ENCODE measurements at regions not wholly inside any gene's neighbourhood (a gene's known extent, or its start where the extent isn't known, plus 50 kb on each side); places are given as distances from the start of the nearest gene placed in this dataset.

DNA sequence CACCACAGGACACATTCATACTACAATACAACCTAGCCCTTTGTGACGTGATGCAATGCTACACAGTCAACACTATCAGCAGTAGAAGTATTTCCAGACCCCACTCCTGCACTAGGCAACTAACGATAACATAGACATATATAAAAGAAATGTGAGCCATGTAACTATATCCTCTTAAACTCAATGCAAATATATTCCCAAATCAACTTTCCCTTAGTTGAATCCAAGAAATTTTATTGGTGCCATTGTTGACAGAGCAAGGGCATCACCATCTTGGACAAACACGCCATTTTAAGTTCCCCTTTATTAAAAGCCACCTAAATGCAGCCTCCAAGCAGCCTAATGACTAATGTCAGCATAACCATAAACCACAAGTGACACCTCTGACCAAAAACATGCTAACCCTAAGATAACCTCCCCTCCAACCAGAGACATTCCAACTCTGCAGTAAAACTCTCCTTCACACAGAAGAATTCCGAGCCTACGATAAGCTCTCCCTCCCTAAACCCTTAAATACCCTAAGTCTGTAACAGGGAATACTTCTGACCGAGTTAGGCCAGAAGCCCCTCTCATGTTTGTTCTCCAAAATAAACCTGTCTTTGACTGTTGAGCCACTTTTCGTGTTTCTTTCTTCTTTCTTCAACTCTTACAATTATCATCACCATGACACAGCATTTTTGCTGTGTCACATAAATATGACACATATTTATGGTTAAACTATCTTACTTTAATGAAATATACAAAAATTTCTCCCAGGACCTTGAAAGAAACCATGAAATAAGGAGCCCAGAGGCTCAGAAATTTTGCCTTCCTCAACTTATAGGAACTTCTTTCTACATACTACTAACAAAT is 1497.8 kb downstream of the EFNA5 start:
- H3K27me3 Mint-ChIP-seq, result no peaks in the 10 kb centered on the region
- no peaks in the 10 kb centered on the region for H3K36me3 Mint-ChIP-seq
- H3K27me3 ChIP-seq (replicated peaks in 1 of 2; ENCODE audit: control insufficient read depth in 2 of 2, extremely low read depth in 1 of 2, insufficient read depth in 2 of 2, low read length in 1 of 2), result no peaks in the 10 kb centered on the region
- ATAC-seq (replicated peaks in 1 of 4) (no peak), DNase-seq (no peak)
- H3K9me3 Mint-ChIP-seq, result peaks cover 6 to 23% (median 15%) of the 10 kb centered on the region in 3 donors
- WGBS (ENCODE audit: insufficient coverage), result 47% methylated on average over 4 of the region's 7 CpGs
- H3K4me1 ChIP-seq (ENCODE audit: control insufficient read depth in 1 of 2, extremely low read depth in 1 of 2, insufficient read depth in 2 of 2, low read length in 2 of 2), result no peaks in the 10 kb centered on the region
- no peak overlapping the region for H3K27ac ChIP-seq (ENCODE audit: low read length)
- ChIA-PET CTCF (no interaction called here), POLR2A (no interaction called here)
- H3K4me3 Mint-ChIP-seq, result no peak overlapping the region
- no peaks in the 10 kb centered on the region for H3K4me1 Mint-ChIP-seq
- H3K9me3 ChIP-seq, result no peaks in the 10 kb centered on the region
- no peak overlapping the region for H3K4me3 ChIP-seq (ENCODE audit: control insufficient read depth in 1 of 2, extremely low read depth in 1 of 2, low read length in 1 of 2)
- H3K27ac Mint-ChIP-seq, result no peak overlapping the region
- no peaks in the 10 kb centered on the region for H3K36me3 ChIP-seq (ENCODE audit: control insufficient read depth in 2 of 2, extremely low read depth in 1 of 2, insufficient read depth in 1 of 2, low read length in 1 of 2)

DNA sequence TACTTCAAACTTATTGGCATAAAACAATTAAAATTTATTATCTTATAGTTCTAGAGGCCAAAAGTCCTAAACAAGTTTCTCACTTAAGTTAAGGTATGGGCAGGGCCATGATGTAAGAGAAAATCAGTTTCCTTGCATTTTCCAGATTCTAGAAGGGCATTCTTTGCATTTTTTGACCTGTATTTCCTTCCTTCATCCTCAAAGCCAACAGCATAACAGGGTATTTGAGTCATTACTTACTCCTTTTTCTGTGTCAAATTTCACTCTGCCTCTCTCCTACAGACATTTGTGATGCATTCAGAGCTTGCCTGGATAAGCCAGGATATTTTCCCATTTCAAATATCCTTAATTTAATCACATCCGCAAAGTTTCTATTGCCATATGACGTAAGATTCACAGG is 1499.0 kb downstream of the EFNA5 start:
- H3K27ac Mint-ChIP-seq, result no peak overlapping the region
- no peaks in the 10 kb centered on the region for H3K4me1 ChIP-seq (ENCODE audit: control insufficient read depth in 1 of 2, extremely low read depth in 1 of 2, insufficient read depth in 2 of 2, low read length in 2 of 2)
- ChIA-PET CTCF (no interaction called here), POLR2A (no interaction called here)
- no peak overlapping the region for H3K4me3 Mint-ChIP-seq
- ATAC-seq (replicated peaks in 1 of 4) (no peak), DNase-seq (no peak)
- no peaks in the 10 kb centered on the region for H3K9me3 ChIP-seq
- no peaks in the 10 kb centered on the region for H3K36me3 ChIP-seq (ENCODE audit: control insufficient read depth in 2 of 2, extremely low read depth in 1 of 2, insufficient read depth in 1 of 2, low read length in 1 of 2)
- no peaks in the 10 kb centered on the region for H3K4me1 Mint-ChIP-seq
- no peaks in the 10 kb centered on the region for H3K27me3 Mint-ChIP-seq
- no peaks in the 10 kb centered on the region for H3K27me3 ChIP-seq (replicated peaks in 1 of 2; ENCODE audit: control insufficient read depth in 2 of 2, extremely low read depth in 1 of 2, insufficient read depth in 2 of 2, low read length in 1 of 2)
- H3K4me3 ChIP-seq (ENCODE audit: control insufficient read depth in 1 of 2, extremely low read depth in 1 of 2, low read length in 1 of 2), result no peak overlapping the region
- peaks cover 6 to 21% (median 10%) of the 10 kb centered on the region in 3 donors for H3K9me3 Mint-ChIP-seq
- no peak overlapping the region for H3K27ac ChIP-seq (ENCODE audit: low read length)
- WGBS (ENCODE audit: insufficient coverage), result no CpG with 5 or more reads among the region's 2 CpGs
- no peaks in the 10 kb centered on the region for H3K36me3 Mint-ChIP-seq

DNA sequence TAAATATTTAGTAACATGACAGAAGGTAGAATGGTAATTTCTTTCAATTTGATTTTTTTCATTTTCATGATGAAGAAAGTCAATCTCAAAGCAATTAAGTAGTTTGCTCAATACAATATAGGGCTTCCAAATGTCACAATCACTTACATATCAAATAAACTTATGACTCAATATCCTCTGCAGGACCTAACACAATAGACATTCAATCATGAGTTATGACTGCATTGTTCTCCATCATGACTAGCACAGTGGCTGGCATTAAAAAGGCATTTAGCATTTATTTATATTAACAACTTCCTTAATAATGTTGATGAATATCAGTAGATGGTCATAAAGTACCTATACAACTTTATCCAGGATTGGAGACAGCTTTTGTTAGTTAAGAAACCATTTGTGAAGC is 1499.6 kb downstream of the EFNA5 start:
- H3K9me3 ChIP-seq, result no peaks in the 10 kb centered on the region
- no peaks in the 10 kb centered on the region for H3K36me3 ChIP-seq (ENCODE audit: control insufficient read depth in 2 of 2, extremely low read depth in 1 of 2, insufficient read depth in 1 of 2, low read length in 1 of 2)
- no peak overlapping the region for H3K27ac ChIP-seq (ENCODE audit: low read length)
- POLR2A ChIA-PET, result no interaction called here
- no peaks in the 10 kb centered on the region for H3K4me1 ChIP-seq (ENCODE audit: control insufficient read depth in 1 of 2, extremely low read depth in 1 of 2, insufficient read depth in 2 of 2, low read length in 2 of 2)
- H3K4me3 ChIP-seq (ENCODE audit: control insufficient read depth in 1 of 2, extremely low read depth in 1 of 2, low read length in 1 of 2), result no peak overlapping the region
- Mint-ChIP-seq H3K27me3 (no peaks in the 10 kb centered on the region), H3K9me3 (peaks cover 6 to 24% (median 14%) of the 10 kb centered on the region in 3 donors), H3K4me1 (no peaks in the 10 kb centered on the region), H3K36me3 (no peaks in the 10 kb centered on the region), H3K27ac (no peak overlapping the region), H3K4me3 (no peak overlapping the region)
- DNase-seq (no peak), ATAC-seq (replicated peaks in 1 of 4) (no peak)
- no peaks in the 10 kb centered on the region for H3K27me3 ChIP-seq (replicated peaks in 1 of 2; ENCODE audit: control insufficient read depth in 2 of 2, extremely low read depth in 1 of 2, insufficient read depth in 2 of 2, low read length in 1 of 2)
- CTCF ChIA-PET, result no interaction called here

DNA sequence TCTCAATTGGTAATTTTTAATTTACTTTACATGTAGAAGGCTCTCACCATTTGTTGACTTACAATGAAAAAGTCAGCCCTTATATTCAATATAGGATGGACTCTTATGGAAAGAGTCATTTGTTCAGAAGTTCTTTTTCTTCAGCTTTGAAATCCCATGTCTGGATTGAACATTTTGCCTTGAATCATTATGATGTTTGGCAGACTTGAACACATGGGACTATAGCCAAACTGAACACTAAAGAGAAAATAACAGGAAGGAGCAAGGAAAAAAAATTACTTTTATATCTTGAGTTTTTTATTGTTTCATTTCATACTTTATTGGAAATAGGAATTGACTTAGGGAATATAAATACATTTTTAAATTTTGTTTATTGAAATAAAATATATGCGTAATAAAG is 1503.0 kb downstream of the EFNA5 start:
- Mint-ChIP-seq H3K4me3 (no peak overlapping the region), H3K27me3 (no peaks in the 10 kb centered on the region), H3K36me3 (no peaks in the 10 kb centered on the region), H3K9me3 (peaks cover 4 to 20% (median 16%) of the 10 kb centered on the region in 3 donors), H3K4me1 (no peaks in the 10 kb centered on the region), H3K27ac (no peak overlapping the region)
- no peaks in the 10 kb centered on the region for H3K36me3 ChIP-seq (ENCODE audit: control insufficient read depth in 2 of 2, extremely low read depth in 1 of 2, insufficient read depth in 1 of 2, low read length in 1 of 2)
- CTCF ChIA-PET, result no interaction called here
- no CpG with 5 or more reads among the region's 1 CpG for WGBS (ENCODE audit: insufficient coverage)
- no peaks in the 10 kb centered on the region for H3K9me3 ChIP-seq
- POLR2A ChIA-PET, result no interaction called here
- ATAC-seq (replicated peaks in 1 of 4) (no peak), DNase-seq (no peak)
- H3K4me1 ChIP-seq (ENCODE audit: control insufficient read depth in 1 of 2, extremely low read depth in 1 of 2, insufficient read depth in 2 of 2, low read length in 2 of 2), result no peaks in the 10 kb centered on the region
- no peak overlapping the region for H3K27ac ChIP-seq (ENCODE audit: low read length)
- H3K4me3 ChIP-seq (ENCODE audit: control insufficient read depth in 1 of 2, extremely low read depth in 1 of 2, low read length in 1 of 2), result no peak overlapping the region
- H3K27me3 ChIP-seq (replicated peaks in 1 of 2; ENCODE audit: control insufficient read depth in 2 of 2, extremely low read depth in 1 of 2, insufficient read depth in 2 of 2, low read length in 1 of 2), result no peaks in the 10 kb centered on the region

DNA sequence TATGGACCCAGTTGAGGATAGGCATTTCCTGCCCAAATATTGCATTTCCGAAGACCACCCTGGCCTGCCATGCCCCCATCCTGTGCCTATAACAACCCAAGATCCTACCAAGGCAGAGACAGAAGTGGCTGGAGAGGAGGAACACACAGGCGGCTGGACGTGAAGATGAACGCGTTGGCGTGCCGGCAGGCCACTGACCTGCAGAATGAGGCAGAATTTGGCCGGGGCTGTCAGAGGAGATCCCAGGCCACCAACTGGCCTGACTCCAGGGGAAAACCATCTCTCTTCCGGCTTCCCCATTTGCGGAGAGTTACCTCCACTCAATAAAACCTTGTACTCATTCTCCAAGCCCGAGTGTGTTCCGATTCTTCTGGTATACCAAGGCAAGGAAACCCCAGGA is 1507.5 kb downstream of the EFNA5 start:
- Histone ChIP-seq H3K4me1 (ENCODE audit: control insufficient read depth in 1 of 2, extremely low read depth in 1 of 2, insufficient read depth in 2 of 2, low read length in 2 of 2) (no peaks in the 10 kb centered on the region), H3K4me3 (ENCODE audit: control insufficient read depth in 1 of 2, extremely low read depth in 1 of 2, low read length in 1 of 2) (no peak overlapping the region), H3K27me3 (replicated peaks in 1 of 2; ENCODE audit: control insufficient read depth in 2 of 2, extremely low read depth in 1 of 2, insufficient read depth in 2 of 2, low read length in 1 of 2) (no peaks in the 10 kb centered on the region), H3K36me3 (ENCODE audit: control insufficient read depth in 2 of 2, extremely low read depth in 1 of 2, insufficient read depth in 1 of 2, low read length in 1 of 2) (no peaks in the 10 kb centered on the region), H3K9me3 (no peaks in the 10 kb centered on the region), H3K27ac (ENCODE audit: low read length) (no peak overlapping the region)
- Mint-ChIP-seq H3K4me1 (no peaks in the 10 kb centered on the region), H3K36me3 (no peaks in the 10 kb centered on the region), H3K27me3 (no peaks in the 10 kb centered on the region), H3K4me3 (no peak overlapping the region), H3K27ac (no peak overlapping the region), H3K9me3 (peaks cover 8 to 32% (median 13%) of the 10 kb centered on the region in 3 donors)
- 100% methylated on average over 5 of the region's 12 CpGs for WGBS (ENCODE audit: insufficient coverage)
- ATAC-seq (replicated peaks in 1 of 4) (no peak), DNase-seq (no peak)
- CTCF ChIA-PET, result no interaction called here
- POLR2A ChIA-PET, result no interaction called here

DNA sequence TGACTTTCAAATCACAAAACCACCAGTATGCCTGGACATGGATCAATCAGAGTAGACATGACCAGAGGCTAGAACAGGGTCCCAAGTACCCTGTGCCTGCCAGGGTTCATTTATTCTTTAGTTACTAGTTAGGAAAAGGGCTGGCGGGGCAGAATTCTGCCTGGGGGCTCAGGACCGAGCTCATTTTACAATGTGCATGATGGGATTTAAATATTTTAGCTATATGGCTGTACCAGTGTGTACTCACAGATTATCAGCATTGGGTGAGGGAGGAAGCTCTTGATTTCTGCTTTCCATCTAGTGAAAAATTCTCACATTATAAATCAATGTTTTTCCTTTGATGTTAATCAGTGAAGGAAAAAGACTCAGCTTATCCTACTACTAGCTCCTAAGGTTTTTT is 1511.1 kb downstream of the EFNA5 start:
- ChIA-PET CTCF (no interaction called here), POLR2A (no interaction called here)
- 58% methylated on average over 2 of the region's 2 CpGs for WGBS (ENCODE audit: insufficient coverage)
- no peaks in the 10 kb centered on the region for H3K27me3 Mint-ChIP-seq
- Histone ChIP-seq H3K4me1 (ENCODE audit: control insufficient read depth in 1 of 2, extremely low read depth in 1 of 2, insufficient read depth in 2 of 2, low read length in 2 of 2) (no peaks in the 10 kb centered on the region), H3K9me3 (no peaks in the 10 kb centered on the region), H3K27me3 (replicated peaks in 1 of 2; ENCODE audit: control insufficient read depth in 2 of 2, extremely low read depth in 1 of 2, insufficient read depth in 2 of 2, low read length in 1 of 2) (no peaks in the 10 kb centered on the region), H3K27ac (ENCODE audit: low read length) (no peak overlapping the region), H3K36me3 (ENCODE audit: control insufficient read depth in 2 of 2, extremely low read depth in 1 of 2, insufficient read depth in 1 of 2, low read length in 1 of 2) (no peaks in the 10 kb centered on the region), H3K4me3 (ENCODE audit: control insufficient read depth in 1 of 2, extremely low read depth in 1 of 2, low read length in 1 of 2) (no peak overlapping the region)
- ATAC-seq (replicated peaks in 1 of 4) (no peak), DNase-seq (no peak)
- no peak overlapping the region for H3K4me3 Mint-ChIP-seq
- H3K4me1 Mint-ChIP-seq, result no peaks in the 10 kb centered on the region
- H3K27ac Mint-ChIP-seq, result no peak overlapping the region
- H3K36me3 Mint-ChIP-seq, result no peaks in the 10 kb centered on the region
- peaks cover 8 to 25% (median 8%) of the 10 kb centered on the region in 3 donors for H3K9me3 Mint-ChIP-seq

DNA sequence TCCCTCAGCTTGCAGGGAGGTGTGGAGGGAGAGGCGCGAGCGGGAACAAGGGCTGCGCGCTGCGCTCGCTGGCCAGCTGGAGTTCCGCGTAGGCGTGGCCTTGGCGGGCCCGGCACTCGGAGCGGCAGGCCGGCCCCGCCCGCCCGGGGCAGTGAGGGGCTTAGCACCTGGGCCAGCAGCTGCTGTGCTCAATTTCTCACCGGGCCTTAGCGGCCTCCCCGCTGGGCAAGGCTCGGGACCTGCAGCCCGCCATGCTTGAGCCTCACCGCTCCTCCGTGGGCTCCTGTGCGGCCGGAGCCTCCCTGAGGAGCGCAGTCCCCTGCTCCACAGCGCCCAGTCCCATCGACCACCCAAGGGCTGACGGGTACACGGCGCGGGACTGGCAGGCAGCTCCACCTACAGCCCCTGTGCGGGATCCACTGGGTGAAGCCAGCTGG is 1516.4 kb downstream of the EFNA5 start:
- H3K27me3 Mint-ChIP-seq, result no peaks in the 10 kb centered on the region
- DNase-seq (no peak), ATAC-seq (replicated peaks in 1 of 4) (no peak)
- no peak overlapping the region for H3K27ac Mint-ChIP-seq
- H3K4me1 Mint-ChIP-seq, result no peaks in the 10 kb centered on the region
- H3K9me3 Mint-ChIP-seq, result peaks cover 0 to 19% (median 6%) of the 10 kb centered on the region in 3 donors
- no peak overlapping the region for H3K4me3 Mint-ChIP-seq
- Histone ChIP-seq H3K4me3 (ENCODE audit: control insufficient read depth in 1 of 2, extremely low read depth in 1 of 2, low read length in 1 of 2) (no peak overlapping the region), H3K4me1 (ENCODE audit: control insufficient read depth in 1 of 2, extremely low read depth in 1 of 2, insufficient read depth in 2 of 2, low read length in 2 of 2) (no peaks in the 10 kb centered on the region), H3K9me3 (no peaks in the 10 kb centered on the region), H3K27me3 (replicated peaks in 1 of 2; ENCODE audit: control insufficient read depth in 2 of 2, extremely low read depth in 1 of 2, insufficient read depth in 2 of 2, low read length in 1 of 2) (no peaks in the 10 kb centered on the region), H3K27ac (ENCODE audit: low read length) (no peak overlapping the region), H3K36me3 (ENCODE audit: control insufficient read depth in 2 of 2, extremely low read depth in 1 of 2, insufficient read depth in 1 of 2, low read length in 1 of 2) (no peaks in the 10 kb centered on the region)
- ChIA-PET POLR2A (no interaction called here), CTCF (no interaction called here)
- H3K36me3 Mint-ChIP-seq, result no peaks in the 10 kb centered on the region
- 98% methylated on average over 33 of the region's 35 CpGs for WGBS (ENCODE audit: insufficient coverage)

Measured in T-cell (primary cell).